Immature natural killer cell (primary cell): ENCODE measurements at regions not wholly inside any gene's neighbourhood (a gene's known extent, or its start where the extent isn't known, plus 50 kb on each side); places are given as distances from the start of the nearest gene placed in this dataset.

Experiments
- DNase-seq, 3 donors: peaks; one replicate each; pipeline ENCODE4 v3.0.0; 2022; ENCODE audit warnings: mixed read lengths in 1 of 3
- H3K27ac Mint-ChIP-seq, 6 donors: one replicate each; pipeline ENCODE4 v1.8.0; 2020; ENCODE audit warnings: mixed read lengths in 6 of 6, mild to moderate bottlenecking in 5 of 6, inconsistent platforms in 4 of 6, moderate library complexity in 3 of 6
- H3K27me3 Mint-ChIP-seq, 3 donors: one replicate each; pipeline ENCODE4 v1.8.0; 2020 to 2021; ENCODE audit warnings: low read depth in 3 of 3, mild to moderate bottlenecking in 3 of 3, mixed read lengths in 3 of 3, moderate library complexity in 3 of 3, inconsistent platforms in 1 of 3
- H3K36me3 Mint-ChIP-seq, 3 donors: one replicate each; pipeline ENCODE4 v1.8.0; 2020; ENCODE audit warnings: mixed read lengths in 3 of 3, inconsistent platforms in 2 of 3, mild to moderate bottlenecking in 2 of 3
- H3K4me1 Mint-ChIP-seq, 2 donors: one replicate each; pipeline ENCODE4 v1.8.0; 2020; ENCODE audit warnings: inconsistent platforms in 2 of 2, mild to moderate bottlenecking in 2 of 2, mixed read lengths in 2 of 2, moderate library complexity in 1 of 2
- H3K4me3 Mint-ChIP-seq, 5 donors: one replicate each; pipeline ENCODE4 v1.8.0; 2020; ENCODE audit warnings: mild to moderate bottlenecking in 5 of 5, mixed read lengths in 5 of 5, inconsistent platforms in 3 of 5, moderate library complexity in 3 of 5
- H3K9me3 Mint-ChIP-seq, 6 donors: one replicate each; pipeline ENCODE4 v1.8.0; 2020; ENCODE audit warnings: mild to moderate bottlenecking in 6 of 6, mixed read lengths in 6 of 6, inconsistent platforms in 4 of 6, moderate library complexity in 3 of 6

DNA sequence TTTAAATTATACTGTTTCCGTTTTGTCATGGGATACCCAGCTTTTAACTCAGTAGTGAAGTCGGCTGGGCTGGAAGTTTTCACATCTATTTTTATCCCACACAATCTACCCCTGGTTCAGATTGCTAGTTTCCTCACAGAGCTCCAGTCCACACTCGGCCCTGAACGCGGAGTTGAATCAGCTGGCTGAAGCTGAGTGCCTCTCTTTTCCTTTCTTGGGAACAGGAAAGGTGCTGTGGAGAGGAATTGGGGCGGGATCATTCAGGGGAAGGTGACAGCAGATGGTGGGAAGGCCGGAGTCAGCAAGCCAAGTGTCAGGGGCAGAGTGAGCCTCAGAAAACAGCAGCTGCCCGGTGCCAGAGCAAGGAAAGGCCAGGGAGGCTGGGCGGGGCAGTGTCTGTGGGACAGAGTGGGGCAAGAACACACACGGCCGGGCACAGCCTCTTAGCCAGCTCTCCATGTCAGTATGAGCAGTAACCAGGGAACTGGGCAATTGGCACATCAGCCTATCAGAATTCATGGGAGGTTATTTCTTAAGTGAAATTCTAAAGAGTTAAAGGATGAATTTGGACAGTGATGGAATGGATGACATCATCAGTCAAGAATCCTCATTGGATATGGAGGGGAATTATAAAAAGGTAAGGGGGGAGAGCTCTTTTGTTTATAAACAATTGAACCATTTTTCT lies 135.7 kb upstream of the IL12A start:
- no peak overlapping the region for H3K27ac Mint-ChIP-seq
- no peak for DNase-seq
- no peak overlapping the region for H3K4me3 Mint-ChIP-seq
- peaks cover 0 to 9% (median 9%) of the 10 kb centered on the region in 3 donors for H3K27me3 Mint-ChIP-seq
- H3K9me3 Mint-ChIP-seq = no peaks in the 10 kb centered on the region
- peaks cover 3 to 12% of the 10 kb centered on the region in 2 donors for H3K4me1 Mint-ChIP-seq
- no peaks in the 10 kb centered on the region for H3K36me3 Mint-ChIP-seq

DNA sequence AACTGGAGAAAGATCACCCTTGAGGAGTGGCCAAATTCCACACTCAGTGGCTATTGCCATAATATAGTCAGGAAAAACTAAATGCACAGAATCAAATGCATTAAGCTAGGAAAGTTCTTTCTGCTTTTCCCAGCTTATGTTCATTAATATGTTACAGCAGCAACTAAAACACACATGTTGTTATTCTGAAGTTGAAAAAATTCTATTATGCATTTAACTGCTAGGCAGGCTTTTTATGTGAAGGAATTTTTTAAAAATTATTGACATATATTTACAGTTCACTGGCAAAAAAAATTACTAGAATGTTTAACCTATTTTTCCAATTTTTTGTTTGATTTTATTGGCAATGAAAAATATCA lies 135.2 kb upstream of the IL12A start:
- peaks cover 0 to 9% (median 9%) of the 10 kb centered on the region in 3 donors for H3K27me3 Mint-ChIP-seq
- no peaks in the 10 kb centered on the region for H3K36me3 Mint-ChIP-seq
- DNase-seq = no peak
- H3K27ac Mint-ChIP-seq = no peak overlapping the region
- peaks cover 3 to 12% of the 10 kb centered on the region in 2 donors for H3K4me1 Mint-ChIP-seq
- H3K4me3 Mint-ChIP-seq = no peak overlapping the region
- no peaks in the 10 kb centered on the region for H3K9me3 Mint-ChIP-seq

DNA sequence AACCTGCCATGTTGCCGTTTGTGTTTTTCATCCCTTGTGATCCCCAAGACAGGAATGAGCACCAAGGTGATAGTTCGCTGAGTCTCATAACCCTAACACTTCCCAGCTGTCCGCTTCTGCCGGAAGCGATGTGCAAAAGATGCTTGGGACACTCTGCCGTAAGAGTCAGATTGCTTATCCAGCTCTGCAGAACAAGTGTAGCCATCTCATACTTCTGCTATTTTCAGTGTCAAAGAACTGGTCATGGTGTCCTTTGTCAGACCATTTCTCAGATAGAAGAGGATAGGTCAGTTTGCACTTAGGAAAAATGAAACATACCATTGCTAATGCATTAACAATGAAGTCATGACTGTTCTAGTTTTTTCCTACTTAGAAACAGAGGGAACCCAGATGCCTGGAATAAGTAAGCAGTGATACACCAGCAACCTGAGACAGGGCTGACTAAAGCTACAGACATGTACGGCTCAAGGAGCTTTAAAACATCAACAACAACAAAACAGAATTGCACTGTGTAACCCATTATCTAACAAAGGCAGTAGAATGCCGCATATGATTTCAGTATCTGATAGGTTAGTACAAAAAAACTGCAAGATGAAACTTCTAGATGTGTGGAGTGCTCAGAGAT lies 134.0 kb upstream of the IL12A start:
- no peaks in the 10 kb centered on the region for H3K9me3 Mint-ChIP-seq
- peaks cover 0 to 9% (median 9%) of the 10 kb centered on the region in 3 donors for H3K27me3 Mint-ChIP-seq
- H3K27ac Mint-ChIP-seq = no peak overlapping the region
- H3K4me1 Mint-ChIP-seq = peaks cover 3 to 12% of the 10 kb centered on the region in 2 donors
- no peaks in the 10 kb centered on the region for H3K36me3 Mint-ChIP-seq
- DNase-seq = no peak
- no peak overlapping the region for H3K4me3 Mint-ChIP-seq

DNA sequence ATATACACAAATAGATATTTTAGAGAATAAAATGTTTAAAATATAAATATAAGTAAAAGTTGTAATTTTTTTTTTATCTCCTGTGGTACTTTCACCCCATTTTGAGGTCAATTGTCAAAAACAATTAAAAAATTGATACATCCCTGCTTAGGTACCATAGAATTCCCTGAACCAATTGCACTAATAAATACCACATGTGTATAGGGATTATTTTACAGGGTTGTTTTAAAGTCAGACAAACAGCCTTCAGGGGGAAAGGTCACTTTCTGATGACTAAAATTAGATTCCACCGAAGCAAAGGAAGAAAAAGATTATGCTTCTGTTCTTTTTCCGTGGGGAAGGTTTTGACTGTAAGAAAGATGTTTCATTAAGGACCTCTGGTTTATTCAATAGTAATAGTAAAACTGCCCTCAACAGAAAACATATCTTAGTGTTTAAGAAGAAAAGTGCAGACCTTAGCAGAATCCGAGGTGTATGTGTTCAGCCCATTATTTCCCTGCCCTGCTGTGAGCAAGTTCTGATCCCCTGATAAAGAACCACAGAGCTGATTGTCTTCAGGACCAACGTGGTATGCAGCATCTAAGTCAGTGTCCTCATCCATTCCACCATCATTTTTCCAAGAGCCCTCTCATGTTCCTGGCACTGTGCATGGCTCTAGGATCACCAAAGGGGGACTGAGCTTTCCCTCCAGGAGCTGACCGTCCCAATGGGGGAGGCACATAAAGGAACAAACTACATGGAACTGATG lies 132.9 kb upstream of the IL12A start:
- Mint-ChIP-seq H3K27me3 (peaks cover 0 to 11% (median 9%) of the 10 kb centered on the region in 3 donors), H3K4me1 (peaks cover 3 to 12% of the 10 kb centered on the region in 2 donors), H3K9me3 (no peaks in the 10 kb centered on the region), H3K4me3 (no peak overlapping the region), H3K27ac (no peak overlapping the region), H3K36me3 (no peaks in the 10 kb centered on the region)
- no peak for DNase-seq

DNA sequence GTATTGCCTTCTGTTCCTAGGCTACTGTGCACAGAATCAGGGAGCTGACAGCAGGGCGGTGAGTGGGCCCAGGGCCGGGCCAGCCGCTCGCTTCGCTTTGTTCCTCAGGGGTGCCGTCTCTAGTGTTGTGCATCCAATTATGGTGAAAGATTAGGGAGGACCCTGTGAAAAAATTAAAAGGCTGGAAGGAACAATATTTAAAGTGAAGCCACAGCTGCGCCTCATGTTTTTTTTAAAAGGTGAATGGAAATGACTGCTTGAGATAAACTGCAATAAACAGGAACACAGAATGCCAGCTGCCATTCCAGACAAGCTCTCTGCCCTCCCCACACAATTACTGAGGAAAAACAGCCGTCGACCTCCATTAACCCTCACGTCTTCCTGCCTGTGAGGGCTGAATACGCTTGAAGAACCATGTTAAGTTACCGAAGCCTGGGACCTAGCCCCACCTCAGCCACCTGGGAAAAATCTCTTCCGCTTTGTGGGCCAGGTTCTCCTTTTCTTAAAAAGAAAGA lies 132.0 kb upstream of the IL12A start:
- Mint-ChIP-seq H3K9me3 (no peaks in the 10 kb centered on the region), H3K36me3 (no peaks in the 10 kb centered on the region), H3K27ac (no peak overlapping the region), H3K4me3 (peak overlapping the region in 1 of 5 donors; percentile 9), H3K4me1 (peaks cover 3 to 12% of the 10 kb centered on the region in 2 donors), H3K27me3 (peaks cover 0 to 12% (median 9%) of the 10 kb centered on the region in 3 donors)
- DNase-seq = no peak

DNA sequence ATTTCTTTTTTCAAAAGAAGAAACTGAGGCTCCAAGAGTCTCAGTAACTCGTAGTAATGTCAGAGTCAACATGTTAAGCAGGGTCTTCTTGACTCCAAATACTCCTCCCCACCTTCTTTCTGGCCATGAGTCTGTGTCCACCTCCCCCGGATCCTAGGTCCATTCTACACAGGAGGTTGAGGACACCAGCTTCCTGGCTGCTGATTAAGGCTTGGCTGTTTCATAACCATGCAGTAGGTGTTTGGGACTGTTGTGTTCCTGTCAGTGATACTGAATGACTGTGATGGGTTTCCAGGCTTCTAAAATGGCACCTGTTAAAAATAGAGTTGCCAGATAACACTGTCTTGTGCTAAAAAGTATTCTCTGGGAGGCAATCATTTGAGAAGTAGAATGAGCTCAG lies 130.8 kb upstream of the IL12A start:
- H3K4me3 Mint-ChIP-seq = no peak overlapping the region
- H3K27ac Mint-ChIP-seq = no peak overlapping the region
- no peak for DNase-seq
- no peaks in the 10 kb centered on the region for H3K9me3 Mint-ChIP-seq
- no peaks in the 10 kb centered on the region for H3K36me3 Mint-ChIP-seq
- H3K4me1 Mint-ChIP-seq = peaks cover 3 to 12% of the 10 kb centered on the region in 2 donors
- peaks cover 0 to 15% (median 9%) of the 10 kb centered on the region in 3 donors for H3K27me3 Mint-ChIP-seq

DNA sequence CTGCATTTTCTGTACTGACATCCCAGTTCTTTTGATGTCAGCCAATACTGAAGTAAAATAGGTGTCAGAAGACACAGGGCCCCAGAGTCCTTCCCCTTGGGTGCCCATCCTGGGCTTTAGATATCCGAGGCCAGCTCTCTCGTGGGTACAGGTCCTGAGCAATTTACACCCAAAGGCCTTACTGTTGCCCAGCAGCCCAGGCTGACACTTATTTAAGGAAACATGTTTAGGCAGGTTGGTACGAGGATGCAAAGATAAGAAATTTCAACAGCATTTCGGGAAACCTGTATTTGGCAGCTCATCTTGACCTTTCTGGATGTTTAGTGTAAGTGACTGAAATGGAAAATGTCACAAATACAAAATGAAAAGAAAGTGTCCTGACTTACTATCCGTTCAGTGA lies 130.0 kb upstream of the IL12A start:
- Mint-ChIP-seq H3K36me3 (no peaks in the 10 kb centered on the region), H3K4me1 (peaks cover 3 to 12% of the 10 kb centered on the region in 2 donors), H3K9me3 (no peaks in the 10 kb centered on the region), H3K27ac (no peak overlapping the region), H3K4me3 (no peak overlapping the region), H3K27me3 (peaks cover 0 to 15% (median 9%) of the 10 kb centered on the region in 3 donors)
- no peak for DNase-seq

DNA sequence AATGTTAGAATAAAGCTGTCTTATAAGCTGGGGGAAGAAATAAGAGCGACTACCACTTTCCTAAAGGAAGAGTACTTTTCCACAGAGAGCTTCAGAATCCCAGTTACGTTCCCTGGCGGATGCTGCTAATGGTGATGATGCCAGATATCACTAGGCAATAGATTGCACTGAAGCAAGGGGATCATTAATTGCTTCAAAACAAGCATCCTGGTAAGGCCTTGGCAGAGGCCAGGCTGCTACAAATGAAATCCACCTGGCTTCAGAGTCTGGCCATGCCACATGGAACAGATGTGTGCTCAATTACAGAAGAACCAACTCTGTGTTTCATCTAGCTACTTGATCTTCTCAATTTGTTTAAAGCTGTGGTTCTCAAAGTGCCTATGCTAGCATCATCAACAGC lies 129.2 kb upstream of the IL12A start:
- Mint-ChIP-seq H3K4me3 (no peak overlapping the region), H3K27me3 (peaks cover 0 to 15% (median 9%) of the 10 kb centered on the region in 3 donors), H3K36me3 (no peaks in the 10 kb centered on the region), H3K4me1 (peaks cover 3 to 12% of the 10 kb centered on the region in 2 donors), H3K9me3 (no peaks in the 10 kb centered on the region), H3K27ac (no peak overlapping the region)
- DNase-seq = no peak

DNA sequence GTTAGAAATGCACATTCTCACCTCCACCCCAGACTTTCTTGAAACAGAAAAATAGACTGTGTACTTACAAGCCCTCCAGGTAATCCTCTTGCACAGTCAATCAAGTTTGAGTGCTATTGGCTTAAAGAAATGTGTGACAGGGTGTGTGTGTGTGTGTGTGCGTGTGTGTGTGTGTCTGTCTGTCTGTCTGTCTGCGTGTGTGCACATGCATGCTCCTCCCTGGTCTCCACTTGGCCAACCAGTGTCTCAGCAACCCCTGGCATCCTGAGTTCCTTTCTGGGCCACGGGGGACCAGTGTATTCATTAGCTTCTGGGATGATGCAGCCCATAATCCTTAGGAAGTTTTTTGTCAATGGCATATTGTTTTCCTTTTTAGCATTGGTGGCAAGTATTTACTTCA lies 128.8 kb upstream of the IL12A start:
- Mint-ChIP-seq H3K36me3 (no peaks in the 10 kb centered on the region), H3K9me3 (no peaks in the 10 kb centered on the region), H3K4me1 (peaks cover 3 to 12% of the 10 kb centered on the region in 2 donors), H3K27me3 (peaks cover 0 to 15% (median 9%) of the 10 kb centered on the region in 3 donors), H3K4me3 (no peak overlapping the region), H3K27ac (no peak overlapping the region)
- no peak for DNase-seq

DNA sequence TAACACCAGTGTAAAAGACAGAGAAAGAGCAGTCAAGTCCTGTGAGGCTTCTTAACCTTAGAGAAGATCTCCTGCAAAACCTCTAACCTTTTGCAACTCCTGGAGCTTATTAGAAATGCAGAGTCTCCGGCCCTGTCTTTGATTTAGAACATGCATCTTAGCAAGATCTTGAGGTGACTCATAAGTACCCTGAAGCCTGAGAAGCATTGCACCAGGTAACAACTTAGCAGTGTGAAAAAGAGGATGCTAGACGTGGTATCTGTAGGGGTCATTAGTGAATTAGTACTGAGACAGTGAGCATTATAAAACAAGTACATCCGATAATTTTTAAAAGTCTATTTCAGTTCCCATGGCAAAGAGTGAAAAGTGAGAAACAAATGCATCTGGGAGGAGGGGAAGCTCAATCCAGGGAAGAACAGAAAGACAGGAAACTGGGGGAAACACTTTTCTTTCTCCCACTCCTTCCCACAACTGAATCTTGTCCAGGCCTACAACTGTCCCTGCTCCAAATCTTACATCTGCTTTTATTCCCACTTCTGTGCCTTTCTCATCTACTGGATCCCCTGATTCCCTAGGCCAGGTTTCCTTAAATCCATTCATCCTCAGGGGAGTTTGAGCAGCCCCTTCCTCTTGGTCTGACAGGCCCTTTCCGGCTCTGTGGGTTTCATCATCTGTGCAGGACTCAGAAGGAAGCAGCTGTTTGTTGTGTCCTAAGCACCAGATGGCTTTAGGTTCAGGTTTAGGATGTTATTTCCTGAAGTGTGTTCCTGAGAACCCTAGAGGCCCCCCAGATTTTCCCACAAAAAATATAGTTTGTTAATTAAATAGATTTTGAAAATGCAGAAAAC lies 128.1 kb upstream of the IL12A start:
- DNase-seq = no peak
- no peak overlapping the region for H3K27ac Mint-ChIP-seq
- H3K4me1 Mint-ChIP-seq = peaks cover 3 to 12% of the 10 kb centered on the region in 2 donors
- H3K9me3 Mint-ChIP-seq = no peaks in the 10 kb centered on the region
- H3K27me3 Mint-ChIP-seq = peaks cover 0 to 15% (median 9%) of the 10 kb centered on the region in 3 donors
- H3K4me3 Mint-ChIP-seq = no peak overlapping the region
- no peaks in the 10 kb centered on the region for H3K36me3 Mint-ChIP-seq

DNA sequence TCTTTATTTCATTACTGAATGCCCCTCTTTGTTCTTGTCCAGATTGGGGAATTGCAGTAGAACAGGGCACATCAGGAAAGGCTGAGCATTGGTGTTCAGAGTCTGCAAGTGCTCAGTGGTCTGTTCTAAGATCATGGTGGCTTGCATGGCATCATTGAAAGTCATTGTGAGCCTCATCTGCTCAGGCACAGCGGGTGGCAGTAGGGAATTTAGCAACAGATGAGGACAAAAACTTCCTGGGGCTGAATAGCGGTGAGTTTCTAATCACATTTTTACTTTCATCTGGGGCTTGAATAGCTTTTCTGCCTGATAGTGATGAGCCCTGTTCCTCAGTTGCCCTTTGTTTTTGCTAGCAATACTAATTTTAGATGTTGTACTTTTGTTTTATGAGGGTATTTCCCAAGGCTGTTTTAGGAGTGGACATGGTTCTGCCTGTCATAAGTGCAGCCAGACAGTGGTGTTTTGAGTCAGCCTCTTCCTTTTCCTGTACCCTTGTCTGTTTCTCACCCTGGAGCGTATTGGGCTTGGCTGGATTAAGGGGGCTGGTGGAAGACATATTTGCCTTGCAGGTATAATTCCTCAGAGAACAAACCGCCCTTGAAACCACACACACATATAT lies 127.2 kb upstream of the IL12A start:
- no peak for DNase-seq
- no peaks in the 10 kb centered on the region for H3K9me3 Mint-ChIP-seq
- peaks cover 0 to 11% (median 7%) of the 10 kb centered on the region in 3 donors for H3K27me3 Mint-ChIP-seq
- no peak overlapping the region for H3K27ac Mint-ChIP-seq
- H3K4me3 Mint-ChIP-seq = no peak overlapping the region
- H3K4me1 Mint-ChIP-seq = peaks cover 3 to 9% of the 10 kb centered on the region in 2 donors
- no peaks in the 10 kb centered on the region for H3K36me3 Mint-ChIP-seq

DNA sequence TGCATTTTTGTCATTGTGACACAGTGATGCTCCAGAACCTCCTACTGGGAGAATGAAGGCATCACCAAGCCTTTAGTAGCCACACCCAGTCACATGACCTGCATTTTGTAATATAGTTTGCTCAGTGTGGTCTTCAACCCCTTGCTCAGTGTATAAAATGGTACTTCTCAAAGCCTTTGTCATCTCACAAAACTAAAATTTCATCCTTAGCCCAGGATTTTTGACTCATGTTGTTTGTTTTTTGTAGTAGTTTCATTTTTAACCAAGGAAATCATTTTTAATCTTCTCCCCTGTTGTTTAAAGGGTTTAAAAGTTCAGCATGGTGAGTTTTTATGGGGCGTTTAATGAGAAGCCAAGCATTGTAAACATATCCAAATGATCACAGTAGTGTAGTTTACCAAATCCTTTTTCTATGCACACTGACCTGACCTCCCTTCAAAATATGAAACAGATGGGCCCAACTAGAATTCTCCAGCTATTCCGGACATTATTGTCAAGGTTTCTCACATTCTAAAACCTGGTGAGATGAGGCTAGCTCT lies 123.5 kb upstream of the IL12A start:
- no peak overlapping the region for H3K27ac Mint-ChIP-seq
- H3K4me1 Mint-ChIP-seq = no peaks in the 10 kb centered on the region
- no peaks in the 10 kb centered on the region for H3K9me3 Mint-ChIP-seq
- DNase-seq = no peak
- H3K27me3 Mint-ChIP-seq = peaks cover 0 to 11% (median 0%) of the 10 kb centered on the region in 3 donors
- H3K36me3 Mint-ChIP-seq = no peaks in the 10 kb centered on the region
- no peak overlapping the region for H3K4me3 Mint-ChIP-seq

DNA sequence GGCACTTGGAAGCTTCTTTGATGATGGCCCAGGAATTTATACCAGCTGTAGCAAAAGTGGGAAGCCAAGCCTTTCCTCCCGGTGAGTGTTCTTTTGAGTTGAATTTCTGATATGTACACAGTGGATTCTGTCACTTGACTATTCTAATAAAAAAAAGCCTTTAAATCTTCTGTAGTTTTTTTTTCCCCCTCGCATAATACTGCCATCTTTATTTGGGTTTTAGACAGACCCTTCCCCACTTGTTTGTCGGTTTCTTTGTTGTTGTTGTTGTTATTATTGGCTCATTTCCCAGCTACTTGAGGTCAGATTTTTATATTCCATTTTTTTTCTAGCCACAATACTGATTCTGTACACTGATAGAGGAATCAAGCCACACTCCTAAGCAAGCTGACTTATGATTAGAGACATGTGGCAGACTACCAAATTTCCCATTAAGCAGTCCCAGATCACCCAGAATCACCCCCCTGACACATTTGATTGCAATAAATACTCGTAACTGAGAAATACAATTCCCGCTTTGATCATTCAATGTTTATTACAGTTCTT lies 122.4 kb upstream of the IL12A start:
- Mint-ChIP-seq H3K4me3 (no peak overlapping the region), H3K36me3 (no peaks in the 10 kb centered on the region), H3K4me1 (no peaks in the 10 kb centered on the region), H3K27ac (no peak overlapping the region), H3K27me3 (peaks cover 0 to 8% (median 0%) of the 10 kb centered on the region in 3 donors), H3K9me3 (no peaks in the 10 kb centered on the region)
- no peak for DNase-seq
